ENCODE measurements at regions not wholly inside any gene's neighbourhood (a gene's known extent, or its start where the extent isn't known, plus 50 kb on each side); places are given as distances from the start of the nearest gene placed in this dataset.

DNA sequence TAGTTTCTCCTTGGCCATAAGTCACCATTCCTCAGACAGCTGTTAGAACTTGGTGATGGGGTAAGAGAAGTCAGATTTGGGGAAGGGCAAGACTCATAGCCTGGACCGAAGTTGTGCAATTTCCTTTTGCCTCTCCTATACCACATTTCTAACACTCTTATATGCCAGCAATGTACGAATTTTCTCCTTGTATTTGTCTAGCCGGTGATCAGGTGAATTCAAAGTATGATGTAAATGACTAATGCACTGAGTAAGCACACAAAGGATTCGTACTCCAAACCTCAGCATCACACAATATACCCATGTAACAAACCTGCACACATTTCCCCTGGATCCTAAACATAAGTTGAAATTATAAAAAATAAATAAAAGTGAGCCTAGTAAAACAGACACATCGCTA is 1143.5 kb upstream of the CELF4 start:
- TF ChIP-seq, protein P1, sequence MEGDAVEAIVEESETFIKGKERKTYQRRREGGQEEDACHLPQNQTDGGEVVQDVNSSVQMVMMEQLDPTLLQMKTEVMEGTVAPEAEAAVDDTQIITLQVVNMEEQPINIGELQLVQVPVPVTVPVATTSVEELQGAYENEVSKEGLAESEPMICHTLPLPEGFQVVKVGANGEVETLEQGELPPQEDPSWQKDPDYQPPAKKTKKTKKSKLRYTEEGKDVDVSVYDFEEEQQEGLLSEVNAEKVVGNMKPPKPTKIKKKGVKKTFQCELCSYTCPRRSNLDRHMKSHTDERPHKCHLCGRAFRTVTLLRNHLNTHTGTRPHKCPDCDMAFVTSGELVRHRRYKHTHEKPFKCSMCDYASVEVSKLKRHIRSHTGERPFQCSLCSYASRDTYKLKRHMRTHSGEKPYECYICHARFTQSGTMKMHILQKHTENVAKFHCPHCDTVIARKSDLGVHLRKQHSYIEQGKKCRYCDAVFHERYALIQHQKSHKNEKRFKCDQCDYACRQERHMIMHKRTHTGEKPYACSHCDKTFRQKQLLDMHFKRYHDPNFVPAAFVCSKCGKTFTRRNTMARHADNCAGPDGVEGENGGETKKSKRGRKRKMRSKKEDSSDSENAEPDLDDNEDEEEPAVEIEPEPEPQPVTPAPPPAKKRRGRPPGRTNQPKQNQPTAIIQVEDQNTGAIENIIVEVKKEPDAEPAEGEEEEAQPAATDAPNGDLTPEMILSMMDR (conservative IDR thresholded peaks at IDR 0.05; ENCODE audit: low read depth, low read length), result no peak
- TF ChIP-seq EZH2phosphoT487 (IDR thresholded peaks at IDR 0.05; ENCODE audit: borderline replicate concordance, low read length) (no peak), EZH2 (IDR thresholded peaks at IDR 0.05; ENCODE audit: low read length, unreplicated experiment) (no peak)
